ENCODE measurements at regions not wholly inside any gene's neighbourhood (a gene's known extent, or its start where the extent isn't known, plus 50 kb on each side); places are given as distances from the start of the nearest gene placed in this dataset.

GRCh38 chr12:69136931-69137613 lies 102.3 kb upstream of the CPSF6 start:
- H3K9me3 ChIP-seq (ENCODE audit: low read length) = 0 out of 2 replicates have a peak, but pooled peaks cover 17% of the 10 kb centered on the region
- CTCF ChIA-PET (ENCODE audit: unreplicated experiment) = no interaction called here
- H2AFZ ChIP-seq (ENCODE audit: low read length) = no peak overlapping the region
- intact Hi-C loops (cut with micrococcal nuclease; ENCODE audit: unreplicated experiment) = no loop called here
- no TSS peak for BruUV-seq (replicated peaks)
- no peak for DNase-seq (ENCODE audit: low spot score)
- H3K4me2 ChIP-seq (ENCODE audit: low read length) = no peak overlapping the region
- TF ChIP-seq CTCF (conservative IDR thresholded peaks at IDR 0.05; ENCODE audit: low read length) (no peak), EZH2phosphoT487 (IDR thresholded peaks at IDR 0.05; ENCODE audit: borderline replicate concordance, low read depth, low read length) (no peak)
- no peaks in the 10 kb centered on the region for H3K79me2 ChIP-seq (ENCODE audit: insufficient read depth, low read depth, low read length)
- POLR2A ChIA-PET = no interaction called here
- no peaks in the 10 kb centered on the region for H3K36me3 ChIP-seq (ENCODE audit: insufficient read depth, low read length)
- H3K4me1 ChIP-seq (ENCODE audit: insufficient read depth, low read length, poor library complexity, severe bottlenecking) = no peaks in the 10 kb centered on the region
- H3K27ac ChIP-seq (ENCODE audit: low read depth, low read length, poor library complexity, severe bottlenecking) = no peak overlapping the region
- no peaks in the 10 kb centered on the region for H4K20me1 ChIP-seq (ENCODE audit: insufficient read depth, low read length)
- no peaks in the 10 kb centered on the region for H3K9me2 ChIP-seq (ENCODE audit: insufficient read depth, low read length)
- no peak overlapping the region for H3K4me3 ChIP-seq (ENCODE audit: low read depth, low read length, poor library complexity, severe bottlenecking)

GRCh38 chr12:69141074-69141473 lies 98.3 kb upstream of the CPSF6 start:
- BruUV-seq (replicated peaks) = no TSS peak
- H3K9me3 ChIP-seq (ENCODE audit: low read length) = 0 out of 2 replicates have a peak, but pooled peaks cover 17% of the 10 kb centered on the region
- H3K9me2 ChIP-seq (ENCODE audit: insufficient read depth, low read length) = no peaks in the 10 kb centered on the region
- H3K4me3 ChIP-seq (ENCODE audit: low read depth, low read length, poor library complexity, severe bottlenecking) = no peak overlapping the region
- no peaks in the 10 kb centered on the region for H3K79me2 ChIP-seq (ENCODE audit: insufficient read depth, low read depth, low read length)
- H3K4me2 ChIP-seq (ENCODE audit: low read length) = no peak overlapping the region
- intact Hi-C loops (cut with micrococcal nuclease; ENCODE audit: unreplicated experiment) = no loop called here
- no peak overlapping the region for H2AFZ ChIP-seq (ENCODE audit: low read length)
- no peaks in the 10 kb centered on the region for H4K20me1 ChIP-seq (ENCODE audit: insufficient read depth, low read length)
- no peak for DNase-seq (ENCODE audit: low spot score)
- ChIA-PET CTCF (ENCODE audit: unreplicated experiment) (no interaction called here), POLR2A (interaction anchor here (0.6 to 0.8 kb wide), 6 partner anchors 8 to 397 kb away, joined by 3 to 5 read pairs (median 3); no protein-coding TSS in a partner anchor)
- no peaks in the 10 kb centered on the region for H3K4me1 ChIP-seq (ENCODE audit: insufficient read depth, low read length, poor library complexity, severe bottlenecking)
- H3K27ac ChIP-seq (ENCODE audit: low read depth, low read length, poor library complexity, severe bottlenecking) = no peak overlapping the region
- no peak for TF ChIP-seq EZH2phosphoT487 (IDR thresholded peaks at IDR 0.05; ENCODE audit: borderline replicate concordance, low read depth, low read length)
- no peaks in the 10 kb centered on the region for H3K36me3 ChIP-seq (ENCODE audit: insufficient read depth, low read length)

GRCh38 chr12:69149270-69149669 lies 90.1 kb upstream of the CPSF6 start:
- intact Hi-C loops (cut with micrococcal nuclease; ENCODE audit: unreplicated experiment) = no loop called here
- BruUV-seq (replicated peaks) = no TSS peak
- no peaks in the 10 kb centered on the region for H3K79me2 ChIP-seq (ENCODE audit: insufficient read depth, low read depth, low read length)
- DNase-seq (ENCODE audit: low spot score) = no peak
- ChIA-PET POLR2A (interaction anchor here (0.9 kb wide), 1 partner anchor 103 kb away, joined by 4 read pairs; no protein-coding TSS in a partner anchor), CTCF (ENCODE audit: unreplicated experiment) (no interaction called here)
- H3K27ac ChIP-seq (ENCODE audit: low read depth, low read length, poor library complexity, severe bottlenecking) = no peak overlapping the region
- H4K20me1 ChIP-seq (ENCODE audit: insufficient read depth, low read length) = no peaks in the 10 kb centered on the region
- H3K9me2 ChIP-seq (ENCODE audit: insufficient read depth, low read length) = no peaks in the 10 kb centered on the region
- H3K4me2 ChIP-seq (ENCODE audit: low read length) = no peak overlapping the region
- no peak overlapping the region for H3K4me3 ChIP-seq (ENCODE audit: low read depth, low read length, poor library complexity, severe bottlenecking)
- TF ChIP-seq EZH2phosphoT487 (IDR thresholded peaks at IDR 0.05; ENCODE audit: borderline replicate concordance, low read depth, low read length) (no peak), CTCF (conservative IDR thresholded peaks at IDR 0.05; ENCODE audit: low read length) (no peak)
- H3K9me3 ChIP-seq (ENCODE audit: low read length) = no peaks in the 10 kb centered on the region
- H2AFZ ChIP-seq (ENCODE audit: low read length) = no peak overlapping the region
- no peaks in the 10 kb centered on the region for H3K36me3 ChIP-seq (ENCODE audit: insufficient read depth, low read length)
- peaks cover 1% of the 10 kb centered on the region for H3K4me1 ChIP-seq (ENCODE audit: insufficient read depth, low read length, poor library complexity, severe bottlenecking)
